H9 (cell line): ENCODE measurements at regions not wholly inside any gene's neighbourhood (a gene's known extent, or its start where the extent isn't known, plus 50 kb on each side); places are given as distances from the start of the nearest gene placed in this dataset.

Experiments used
- DNase-seq: peaks from one replicate; pipeline ENCODE4 v3.0.0-alpha.2; 2017
- H2AFZ ChIP-seq: one replicate; pipeline ENCODE4 v1.6.1; 2013; ENCODE audit warnings: mild to moderate bottlenecking, low read length, control low read depth, moderate library complexity
- H2AK5ac ChIP-seq: 2 replicates; pipeline ENCODE4 v1.6.1; 2013; ENCODE audit warnings: low read length, control low read depth, mixed read lengths; ENCODE audit not compliant: insufficient read length
- H2BK120ac ChIP-seq: one replicate; pipeline ENCODE4 v1.6.1; 2013; ENCODE audit warnings: low read depth, mild to moderate bottlenecking, low read length, control low read depth, inconsistent platforms; ENCODE audit not compliant: poor library complexity, severe bottlenecking
- H2BK12ac ChIP-seq: 2 replicates; pipeline ENCODE4 v1.6.1; 2013; ENCODE audit warnings: low read length, control low read depth, mixed read lengths, low read depth; ENCODE audit not compliant: insufficient read length
- H2BK15ac ChIP-seq: 2 replicates; pipeline ENCODE4 v1.6.1; 2013; ENCODE audit warnings: low read depth, low read length, control low read depth
- H2BK20ac ChIP-seq: one replicate; pipeline ENCODE4 v1.6.1; 2013; ENCODE audit warnings: low read depth, mild to moderate bottlenecking, low read length, control low read depth, inconsistent platforms; ENCODE audit not compliant: poor library complexity, severe bottlenecking
- H2BK5ac ChIP-seq: 2 replicates; pipeline ENCODE4 v1.6.1; 2013; ENCODE audit warnings: low read length, control low read depth, mixed read lengths; ENCODE audit not compliant: insufficient read length
- H3K14ac ChIP-seq: 2 replicates; pipeline ENCODE4 v1.6.1; 2013; ENCODE audit warnings: low read length, control low read depth; ENCODE audit not compliant: insufficient read depth
- H3K18ac ChIP-seq: 2 replicates; pipeline ENCODE4 v1.6.1; 2013; ENCODE audit warnings: low read depth, mild to moderate bottlenecking, mixed read lengths, low read length, control low read depth; ENCODE audit not compliant: insufficient read length
- H3K23ac ChIP-seq: 2 replicates; pipeline ENCODE4 v1.6.1; 2013; ENCODE audit warnings: low read length, control low read depth, mixed read lengths, low read depth; ENCODE audit not compliant: insufficient read length
- H3K23me2 ChIP-seq: 2 replicates; pipeline ENCODE4 v1.6.1; 2013; ENCODE audit warnings: low read depth, mild to moderate bottlenecking, mixed read lengths, low read length, control low read depth; ENCODE audit not compliant: insufficient read length, poor library complexity, severe bottlenecking
- H3K27ac ChIP-seq: 2 replicates; pipeline ENCODE4 v1.5.1; 2013; ENCODE audit warnings: low read length, control low read depth, mixed read lengths, low read depth; ENCODE audit not compliant: insufficient read length
- H3K27me3 ChIP-seq: 2 replicates; pipeline ENCODE4 v1.6.1; 2013; ENCODE audit warnings: low read length, control low read depth, inconsistent platforms; ENCODE audit not compliant: insufficient read depth
- H3K4ac ChIP-seq: 2 replicates; pipeline ENCODE4 v1.6.1; 2013; ENCODE audit warnings: low read depth, mild to moderate bottlenecking, control low read depth, inconsistent platforms, low read length, moderate library complexity
- H3K4me1 ChIP-seq: 2 replicates; pipeline ENCODE4 v1.6.1; 2013; ENCODE audit warnings: low read length, control low read depth, inconsistent platforms; ENCODE audit not compliant: insufficient read depth
- H3K4me2 ChIP-seq: 2 replicates; pipeline ENCODE4 v1.6.1; 2013; ENCODE audit warnings: low read length, control low read depth, mixed read lengths; ENCODE audit not compliant: insufficient read length, insufficient read depth
- H3K56ac ChIP-seq: 2 replicates; pipeline ENCODE4 v1.6.1; 2013; ENCODE audit warnings: low read depth, mild to moderate bottlenecking, mixed read lengths, low read length, control low read depth; ENCODE audit not compliant: insufficient read length
- H3K79me1 ChIP-seq: 2 replicates; pipeline ENCODE4 v1.6.1; 2013; ENCODE audit warnings: low read depth, mild to moderate bottlenecking, moderate library complexity, low read length, control low read depth, inconsistent platforms; ENCODE audit not compliant: insufficient read depth, poor library complexity, severe bottlenecking
- H3K79me2 ChIP-seq: 2 replicates; pipeline ENCODE4 v1.6.1; 2013; ENCODE audit warnings: low read length, control low read depth, inconsistent platforms; ENCODE audit not compliant: insufficient read depth
- H3K9ac ChIP-seq: 2 replicates; pipeline ENCODE4 v1.6.1; 2013; ENCODE audit warnings: low read length, control low read depth, mixed read lengths; ENCODE audit not compliant: insufficient read length; ENCODE audit errors: extremely low read depth
- H3K9me3 ChIP-seq: one replicate; pipeline ENCODE4 v1.6.1; 2013; ENCODE audit warnings: low read depth, low read length, inconsistent platforms; ENCODE audit not compliant: control insufficient read depth
- H3T11ph ChIP-seq: one replicate; pipeline ENCODE4 v1.6.1; 2013; ENCODE audit warnings: mild to moderate bottlenecking, low read length, control low read depth, inconsistent platforms
- H4K20me1 ChIP-seq: one replicate; pipeline ENCODE4 v1.6.1; 2013; ENCODE audit not compliant: control insufficient read depth, insufficient read length, insufficient read depth
- H4K5ac ChIP-seq: 2 replicates; pipeline ENCODE4 v1.6.1; 2013; ENCODE audit warnings: low read depth, mild to moderate bottlenecking, mixed read lengths, low read length, control low read depth; ENCODE audit not compliant: insufficient read length
- H4K8ac ChIP-seq: replicated peaks from 2 replicates; pipeline ENCODE4 v1.6.1; 2013; ENCODE audit warnings: low read length, control low read depth, mixed read lengths, low read depth; ENCODE audit not compliant: insufficient read length
- H4K91ac ChIP-seq: 2 replicates; pipeline ENCODE4 v1.6.1; 2013; ENCODE audit warnings: low read depth, mild to moderate bottlenecking, moderate library complexity, mixed read lengths, low read length, control low read depth; ENCODE audit not compliant: insufficient read length
- H3K27ac Mint-ChIP-seq, 3 experiments: 2 replicates in 2 of 3; 3 replicates in 1 of 3; pipeline ENCODE4 v1.8.0; 2020 to 2021; ENCODE audit warnings: mixed read lengths in 3 of 3, mild to moderate bottlenecking in 1 of 3, moderate library complexity in 1 of 3
- H3K27me3 Mint-ChIP-seq: 2 replicates; pipeline ENCODE4 v1.8.0; 2021; ENCODE audit warnings: low read depth, mild to moderate bottlenecking, moderate library complexity, mixed read lengths
- H3K36me3 Mint-ChIP-seq, 3 experiments: 2 replicates in 2 of 3; 3 replicates in 1 of 3; pipeline ENCODE4 v1.8.0; 2020 to 2021; ENCODE audit warnings: low read depth in 3 of 3, mixed read lengths in 3 of 3; ENCODE audit not compliant: insufficient read depth in 1 of 3
- H3K4me1 Mint-ChIP-seq, 2 experiments: 2 replicates each; pipeline ENCODE4 v1.8.0; 2020; ENCODE audit warnings: mixed read lengths in 2 of 2
- H3K4me3 Mint-ChIP-seq, 2 experiments: 2 replicates in 1 of 2; 3 replicates in 1 of 2; pipeline ENCODE4 v1.8.0; 2020 to 2021; ENCODE audit warnings: mild to moderate bottlenecking in 2 of 2, mixed read lengths in 2 of 2, moderate library complexity in 1 of 2
- H3K9me3 Mint-ChIP-seq, 2 experiments: 2 replicates in 1 of 2; 3 replicates in 1 of 2; pipeline ENCODE4 v1.8.0; 2020; ENCODE audit warnings: mild to moderate bottlenecking in 2 of 2, mixed read lengths in 2 of 2, moderate library complexity in 1 of 2
- WGBS: extraction: QIAGEN DNeasy Blood & Tissue Kit; methylation state at CpG from one replicate; pipeline ENCODE4 v1.1.7; 2013; ENCODE audit warnings: missing lambda C conversion rate, low lambda C conversion rate, mixed read lengths; ENCODE audit not compliant: insufficient read length; ENCODE audit errors: extremely low coverage; 5-methylcytosine and 5-hydroxymethylcytosine counted together
- TF ChIP-seq, protein P1 (sequence below): fragments of 200-600 bp; sonication (generic); conservative IDR thresholded peaks from 3 replicates; pipeline ENCODE4 v1.8.0; 2021; ENCODE audit warnings: antibody characterized with exemption, mild to moderate bottlenecking

DNA sequence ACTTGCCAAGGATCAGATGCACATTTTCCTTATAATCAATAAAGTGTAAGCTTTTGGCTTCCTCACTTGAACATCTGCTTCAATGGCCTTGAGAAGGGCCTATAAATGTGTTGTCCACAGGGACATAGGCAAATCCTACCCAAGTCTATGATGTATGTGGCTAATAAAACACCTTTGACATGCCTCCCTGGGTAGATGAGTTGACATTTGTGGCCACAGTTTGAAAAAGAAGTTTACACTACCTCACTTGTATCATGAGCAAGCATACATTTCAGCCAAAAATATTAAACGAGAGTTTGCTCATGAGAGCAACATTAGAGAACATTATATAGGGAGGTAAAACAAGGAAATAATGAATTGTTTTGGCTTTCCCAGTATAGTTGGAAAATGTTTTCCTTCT lies 1067.7 kb downstream of the C4orf33 start:
- no peaks in the 10 kb centered on the region for H3K79me2 ChIP-seq
- no peak overlapping the region for H2BK15ac ChIP-seq
- Mint-ChIP-seq H3K4me3 (no peak overlapping the region), H3K27ac (no peak overlapping the region), H3K4me1 (peaks cover 2 to 4% of the 10 kb centered on the region in 2 experiments; a peak in 3 of 4 replicates), H3K9me3 (peaks cover 6 to 9% of the 10 kb centered on the region in 2 experiments), H3K36me3 (peaks cover 3 to 15% (median 8%) of the 10 kb centered on the region in 3 experiments), H3K27me3 (no peaks in the 10 kb centered on the region; the same call in 1 of the 2 replicates)
- no peak overlapping the region for H3K4me2 ChIP-seq
- H2AFZ ChIP-seq, result no peak overlapping the region
- no peaks in the 10 kb centered on the region for H4K20me1 ChIP-seq
- H3K27me3 ChIP-seq, result no peaks in the 10 kb centered on the region
- H3K56ac ChIP-seq, result no peak overlapping the region
- H2BK20ac ChIP-seq, result no peak overlapping the region
- H2BK12ac ChIP-seq, result no peak overlapping the region
- H3K27ac ChIP-seq, result no peak overlapping the region
- H3K23me2 ChIP-seq, result no peaks in the 10 kb centered on the region
- no peak overlapping the region for H4K91ac ChIP-seq
- H2BK120ac ChIP-seq, result no peak overlapping the region
- no peak overlapping the region for H3K18ac ChIP-seq
- no peaks in the 10 kb centered on the region for H3K79me1 ChIP-seq
- no peak overlapping the region for H3K23ac ChIP-seq
- H3T11ph ChIP-seq, result no peak overlapping the region
- no peak for DNase-seq
- H2BK5ac ChIP-seq, result no peak overlapping the region
- TF ChIP-seq, protein P1, sequence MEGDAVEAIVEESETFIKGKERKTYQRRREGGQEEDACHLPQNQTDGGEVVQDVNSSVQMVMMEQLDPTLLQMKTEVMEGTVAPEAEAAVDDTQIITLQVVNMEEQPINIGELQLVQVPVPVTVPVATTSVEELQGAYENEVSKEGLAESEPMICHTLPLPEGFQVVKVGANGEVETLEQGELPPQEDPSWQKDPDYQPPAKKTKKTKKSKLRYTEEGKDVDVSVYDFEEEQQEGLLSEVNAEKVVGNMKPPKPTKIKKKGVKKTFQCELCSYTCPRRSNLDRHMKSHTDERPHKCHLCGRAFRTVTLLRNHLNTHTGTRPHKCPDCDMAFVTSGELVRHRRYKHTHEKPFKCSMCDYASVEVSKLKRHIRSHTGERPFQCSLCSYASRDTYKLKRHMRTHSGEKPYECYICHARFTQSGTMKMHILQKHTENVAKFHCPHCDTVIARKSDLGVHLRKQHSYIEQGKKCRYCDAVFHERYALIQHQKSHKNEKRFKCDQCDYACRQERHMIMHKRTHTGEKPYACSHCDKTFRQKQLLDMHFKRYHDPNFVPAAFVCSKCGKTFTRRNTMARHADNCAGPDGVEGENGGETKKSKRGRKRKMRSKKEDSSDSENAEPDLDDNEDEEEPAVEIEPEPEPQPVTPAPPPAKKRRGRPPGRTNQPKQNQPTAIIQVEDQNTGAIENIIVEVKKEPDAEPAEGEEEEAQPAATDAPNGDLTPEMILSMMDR, result no peak
- H4K8ac ChIP-seq, result no peak overlapping the region
- no peak overlapping the region for H2AK5ac ChIP-seq
- H3K9me3 ChIP-seq, result no peaks in the 10 kb centered on the region
- no peak overlapping the region for H3K4ac ChIP-seq
- H3K14ac ChIP-seq, result no peak overlapping the region
- no peaks in the 10 kb centered on the region for H3K4me1 ChIP-seq
- no peak overlapping the region for H4K5ac ChIP-seq
- H3K9ac ChIP-seq, result no peak overlapping the region
- no CpG with 5 or more reads among the region's 1 CpG for WGBS
